Right renal cortex interstitium (tissue), 3 donors: ENCODE measurements at regions not wholly inside any gene's neighbourhood (a gene's known extent, or its start where the extent isn't known, plus 50 kb on each side); places are given as distances from the start of the nearest gene placed in this dataset.
"Not testable (repeated sequence)": the region's sequence is repeated elsewhere in the genome, so short reads cannot be mapped to it uniquely, and the experiment has no call there.

ENCODE experiments used
- DNase-seq, 3 donors: peaks; one replicate each; pipeline ENCODE4 v3.0.0-alpha.2; 2013; ENCODE audit warnings: low read depth in 3 of 3, low spot score in 2 of 3

DNA sequence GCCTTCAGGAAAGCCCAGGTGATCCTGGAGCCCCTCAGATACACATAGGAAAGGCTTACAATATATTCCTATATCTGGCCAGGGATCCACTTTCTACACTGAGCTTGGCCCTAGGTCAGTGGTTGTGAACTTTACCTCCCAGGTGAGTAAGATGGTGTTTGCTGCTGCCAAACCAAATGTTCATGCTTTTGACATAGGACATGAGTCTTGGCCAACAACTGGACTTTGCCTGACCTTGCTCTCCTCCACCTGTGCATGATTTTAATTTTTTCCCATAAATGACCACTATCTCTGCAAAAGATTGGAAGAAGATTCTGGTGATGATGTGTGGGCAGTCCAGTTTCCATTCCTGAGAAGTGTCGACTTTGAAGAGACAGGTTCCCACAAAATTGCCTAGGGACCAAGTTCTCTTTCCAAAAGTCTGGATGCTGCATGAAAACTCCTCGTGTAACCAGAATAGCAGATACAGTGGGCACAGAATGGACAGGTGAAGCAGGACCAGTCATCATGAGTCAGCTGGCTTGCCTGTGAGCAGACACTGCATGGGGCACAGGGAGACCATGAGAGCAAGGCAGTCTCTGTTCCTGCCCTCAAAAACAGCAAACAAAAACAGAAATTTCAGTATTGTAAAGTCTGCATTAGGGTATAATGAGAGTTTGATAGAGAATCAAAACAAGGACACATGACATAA is 226.4 kb upstream of the MON1B start:
- DNase-seq, result no peak

DNA sequence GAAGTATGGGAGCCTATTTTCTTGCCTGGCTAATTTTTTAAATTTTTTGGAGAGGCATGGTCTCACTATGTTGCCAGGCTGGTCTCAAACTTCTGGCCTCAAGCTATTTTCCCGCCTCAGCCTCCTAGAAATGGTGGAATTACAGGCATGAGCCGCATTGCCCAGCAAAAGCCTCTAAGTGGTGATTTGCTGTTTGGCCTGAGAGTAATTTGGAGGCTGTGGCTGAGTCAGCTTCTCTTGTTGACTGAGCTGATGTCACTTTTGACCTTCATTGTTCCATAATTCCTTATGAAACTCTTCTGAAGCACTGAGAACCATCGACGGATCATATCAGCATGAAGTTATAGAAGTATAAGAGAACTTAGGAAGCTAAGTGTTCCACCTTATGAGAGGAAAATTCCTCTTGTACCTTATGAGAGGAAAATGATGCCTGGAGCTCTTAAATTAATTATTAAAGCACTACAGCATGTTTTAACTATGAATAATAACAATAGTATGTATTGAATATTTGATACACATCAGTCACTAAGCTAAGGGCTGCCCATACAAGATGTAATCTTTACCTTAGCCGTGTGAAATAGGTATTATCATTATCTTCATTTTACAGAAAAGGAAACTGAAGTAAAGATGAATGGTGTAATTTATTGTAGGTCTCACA is 220.8 kb upstream of the MON1B start:
- DNase-seq, result no peak

DNA sequence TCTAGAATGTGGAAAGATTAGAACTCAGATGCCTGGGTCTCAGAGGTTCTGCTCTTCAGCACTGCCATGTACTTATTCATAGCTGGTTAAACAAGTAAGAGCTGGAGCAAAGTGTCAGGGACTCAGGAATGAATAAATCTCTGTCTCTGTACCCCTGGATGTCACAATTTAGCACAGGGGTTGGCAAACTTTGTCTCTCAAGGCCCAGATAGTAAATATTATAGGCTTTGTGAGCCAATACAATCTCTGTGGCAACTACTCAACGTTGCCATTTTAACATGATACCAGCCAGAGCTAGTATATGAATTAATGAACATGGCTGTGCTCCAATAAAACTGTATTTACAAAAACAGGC is 220.3 kb upstream of the MON1B start:
- no peak for DNase-seq

DNA sequence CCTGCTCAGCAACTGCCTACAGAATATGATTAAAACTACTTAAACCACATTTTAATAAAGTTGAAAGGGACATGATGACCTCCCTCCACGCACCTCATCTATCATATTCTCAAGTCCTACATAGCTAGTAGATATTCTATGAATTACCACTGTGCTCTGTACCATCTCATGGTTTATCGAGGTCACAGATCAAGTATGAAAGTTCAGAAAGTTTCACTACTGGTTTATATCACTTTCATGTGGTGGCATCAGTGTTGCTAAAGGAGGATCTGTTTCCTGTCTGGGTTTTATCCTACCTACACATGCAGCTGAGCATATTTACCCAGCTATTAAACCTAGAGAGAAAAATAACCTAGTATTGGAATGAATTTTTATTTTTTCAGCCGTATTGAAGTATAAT is 214.9 kb upstream of the MON1B start:
- DNase-seq, result no peak

DNA sequence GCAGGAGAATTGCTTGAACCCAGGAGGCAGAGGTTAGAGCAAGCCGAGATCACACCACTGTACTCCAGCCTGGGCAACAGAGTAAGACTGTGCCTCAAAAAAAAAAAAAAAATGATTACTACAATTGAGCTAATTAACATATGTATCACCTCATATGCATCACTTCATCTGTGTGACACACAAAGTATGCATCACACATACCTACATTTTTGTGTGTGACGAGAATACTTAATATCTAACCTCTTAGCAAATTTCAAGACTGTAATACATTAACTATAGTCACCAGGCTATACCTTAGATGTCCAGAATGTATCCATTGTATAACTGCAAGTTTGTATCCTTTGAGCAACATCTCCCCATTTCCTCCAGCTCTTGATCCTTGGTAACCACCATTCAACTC is 214.2 kb upstream of the MON1B start:
- DNase-seq, result no peak

DNA sequence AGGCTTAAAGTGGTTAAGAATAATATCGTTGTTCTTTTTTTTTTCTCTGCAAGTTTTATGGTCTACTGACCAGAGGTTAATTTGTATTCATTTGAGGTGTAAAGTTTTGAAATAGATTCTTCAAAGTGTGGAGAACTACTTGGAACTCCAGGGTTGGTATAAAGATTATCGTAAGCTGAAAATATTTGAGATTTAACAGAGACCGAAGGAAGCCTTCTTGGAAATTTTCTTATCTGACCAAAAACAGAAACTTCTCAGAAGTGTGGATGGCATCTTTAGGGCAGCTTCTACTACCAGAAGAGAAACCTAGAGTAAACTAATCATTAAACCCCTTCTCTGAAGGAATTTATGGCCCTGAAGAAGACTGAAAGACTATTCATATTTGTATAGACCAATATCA is 206.8 kb upstream of the MON1B start:
- no peak for DNase-seq

DNA sequence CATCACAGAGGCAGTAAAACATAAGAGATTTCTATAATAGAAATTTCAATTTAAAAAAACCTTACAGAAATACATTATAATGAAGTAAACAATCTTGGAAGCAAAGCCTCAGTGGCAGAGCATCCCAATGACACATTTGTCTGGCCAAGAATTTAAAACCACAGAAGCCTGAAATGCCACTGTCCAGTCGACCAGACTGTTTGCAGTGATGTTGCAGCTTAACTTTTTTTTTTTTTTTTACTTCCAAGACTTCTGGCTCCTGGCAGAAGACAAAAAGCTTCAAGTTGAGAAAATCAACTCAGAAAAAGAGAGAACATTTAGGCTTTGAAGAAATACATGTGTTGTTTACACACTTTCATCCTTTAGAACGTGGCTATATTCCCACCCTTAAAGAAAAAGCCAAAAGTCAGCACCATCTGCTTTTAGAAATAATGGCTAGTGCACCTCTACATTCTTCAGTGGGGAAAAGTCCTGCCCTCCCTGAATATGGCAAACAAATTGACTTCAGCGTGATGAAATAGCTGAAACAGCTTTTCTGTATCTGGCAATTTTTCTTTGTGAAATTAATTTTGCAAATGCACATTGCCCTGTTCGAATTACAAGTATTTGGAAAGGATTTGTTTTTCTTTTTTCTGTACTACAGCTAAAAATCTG is 205.5 kb upstream of the MON1B start:
- no peak for DNase-seq

DNA sequence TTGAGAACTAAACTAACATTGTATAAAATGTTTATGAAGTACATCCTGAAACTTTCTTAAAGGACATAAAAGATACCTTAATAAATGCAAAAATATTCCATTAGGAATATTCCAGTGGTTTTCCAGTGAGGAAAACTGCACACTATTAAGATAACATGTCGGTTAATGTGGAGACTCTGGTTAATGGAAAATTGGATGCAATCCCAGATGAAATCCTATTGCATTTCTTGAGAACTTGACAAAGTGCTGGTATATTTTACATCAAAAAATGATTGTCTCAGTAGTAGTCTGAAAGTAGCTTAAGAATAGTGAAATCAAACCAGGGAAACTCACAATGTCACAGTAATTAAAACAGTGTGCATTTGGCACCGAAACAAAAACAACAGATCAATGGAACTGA is 202.5 kb upstream of the MON1B start:
- no peak for DNase-seq

DNA sequence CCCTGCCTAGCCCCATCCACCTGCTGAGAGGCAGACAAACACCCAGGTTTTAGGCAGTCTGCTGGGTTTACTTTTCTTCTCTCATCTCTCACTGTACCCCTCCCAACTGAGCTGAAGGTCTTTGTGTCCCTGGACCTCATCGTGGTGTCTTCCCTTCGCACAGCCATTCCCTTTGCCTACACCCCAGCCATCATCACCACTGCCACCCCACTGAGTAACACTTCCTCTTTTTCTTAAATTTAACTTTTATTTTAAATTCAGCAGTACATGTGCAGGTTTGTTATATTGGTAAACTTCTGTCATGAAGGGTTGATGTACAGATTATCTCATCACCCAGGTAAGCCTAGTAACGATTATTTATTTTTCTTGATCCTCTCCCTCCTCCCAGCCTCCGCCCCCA is 188.3 kb upstream of the MON1B start:
- DNase-seq, result no peak

DNA sequence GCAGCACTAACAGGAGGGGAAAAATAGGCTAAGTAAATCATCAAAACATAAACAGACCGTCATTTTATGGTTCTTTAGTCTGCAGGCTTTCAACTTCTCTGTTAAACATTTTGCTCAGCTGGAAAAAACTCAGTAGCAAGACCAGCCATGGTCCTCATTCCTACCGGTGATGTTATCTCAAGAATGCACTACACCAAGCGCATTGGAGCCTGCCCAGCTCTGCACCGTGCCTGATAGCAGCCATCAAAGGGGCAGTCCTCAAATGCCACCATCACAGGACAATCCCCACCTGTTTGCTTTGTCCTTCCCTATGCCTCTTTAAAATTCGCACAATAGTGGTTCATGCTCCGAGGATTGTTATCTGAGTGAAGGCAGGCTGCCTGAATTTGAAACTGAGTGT is 181.5 kb upstream of the MON1B start:
- no peak for DNase-seq

DNA sequence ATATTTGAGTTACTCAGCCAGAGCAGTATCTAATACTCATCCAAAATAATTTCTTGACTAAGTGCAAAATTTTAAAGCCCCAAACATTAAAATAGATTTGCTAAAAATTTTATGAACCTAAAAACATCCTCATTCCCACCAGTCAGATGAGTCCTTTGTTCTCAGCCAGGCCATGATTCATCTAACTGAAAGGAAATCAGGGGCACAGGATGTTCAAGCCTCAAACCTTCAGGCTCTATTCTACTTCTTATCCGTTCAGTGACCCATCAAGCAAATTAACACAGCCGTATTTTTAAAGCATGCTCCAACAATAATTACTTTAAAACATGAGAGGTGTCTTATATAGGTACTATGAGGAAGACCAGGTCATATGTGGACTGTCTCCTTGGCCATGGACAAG is 176.5 kb upstream of the MON1B start:
- no peak for DNase-seq

DNA sequence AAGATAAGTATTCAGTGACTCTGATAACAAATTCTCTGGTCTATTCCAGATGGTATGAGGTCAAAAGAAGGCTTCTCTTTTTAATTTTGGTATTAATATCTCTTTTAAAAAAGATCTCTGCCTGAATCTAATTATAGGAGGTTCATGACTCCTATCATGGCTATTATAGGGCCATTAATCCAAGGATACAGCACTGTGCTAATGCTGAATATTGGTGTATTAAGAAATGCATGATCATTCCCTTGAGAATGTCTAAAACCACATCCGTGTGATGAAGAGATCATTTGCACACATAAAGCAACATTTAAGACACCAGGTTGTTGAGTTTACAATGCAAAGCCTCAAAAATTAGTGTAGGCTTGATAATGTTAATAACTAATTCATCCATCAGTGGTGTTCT is 160.4 kb upstream of the MON1B start:
- no peak for DNase-seq

DNA sequence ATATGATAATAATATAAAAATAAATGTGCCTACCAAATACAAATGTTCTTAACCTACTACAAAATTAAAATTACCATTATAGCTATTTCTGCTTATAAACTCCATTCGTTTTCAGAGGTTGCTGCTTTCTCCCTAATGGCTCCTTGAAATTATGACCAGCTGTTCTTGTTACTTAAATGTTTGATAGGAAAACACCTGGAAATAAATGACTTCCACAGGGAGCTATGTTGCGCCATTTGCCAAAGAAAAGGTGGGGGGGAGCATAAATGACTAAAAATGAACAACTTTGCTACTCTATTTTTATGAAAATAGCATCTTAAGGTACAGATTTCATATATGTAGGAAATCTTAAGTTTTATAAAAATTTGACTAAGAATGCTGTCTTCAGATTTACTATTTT is 157.5 kb upstream of the MON1B start:
- DNase-seq, result no peak

DNA sequence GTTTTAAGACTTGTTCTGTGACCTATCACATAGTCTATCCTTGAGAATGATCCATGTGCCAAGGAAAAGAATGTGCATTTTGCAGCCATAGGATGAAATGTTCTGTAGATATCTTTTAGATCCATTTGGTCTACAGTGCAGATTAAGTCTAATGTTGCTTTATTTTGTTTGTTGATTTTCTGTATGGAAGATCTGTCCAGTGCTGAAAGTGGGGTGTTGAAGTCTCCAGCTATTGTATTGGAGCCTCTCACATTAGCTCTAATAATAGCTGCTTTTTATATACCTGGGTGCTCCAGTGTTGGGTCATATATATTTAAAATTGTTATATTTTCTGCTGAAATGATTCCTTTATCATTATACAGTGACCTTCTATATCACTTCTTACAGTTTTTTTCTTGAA is 155.6 kb upstream of the MON1B start:
- no peak for DNase-seq

DNA sequence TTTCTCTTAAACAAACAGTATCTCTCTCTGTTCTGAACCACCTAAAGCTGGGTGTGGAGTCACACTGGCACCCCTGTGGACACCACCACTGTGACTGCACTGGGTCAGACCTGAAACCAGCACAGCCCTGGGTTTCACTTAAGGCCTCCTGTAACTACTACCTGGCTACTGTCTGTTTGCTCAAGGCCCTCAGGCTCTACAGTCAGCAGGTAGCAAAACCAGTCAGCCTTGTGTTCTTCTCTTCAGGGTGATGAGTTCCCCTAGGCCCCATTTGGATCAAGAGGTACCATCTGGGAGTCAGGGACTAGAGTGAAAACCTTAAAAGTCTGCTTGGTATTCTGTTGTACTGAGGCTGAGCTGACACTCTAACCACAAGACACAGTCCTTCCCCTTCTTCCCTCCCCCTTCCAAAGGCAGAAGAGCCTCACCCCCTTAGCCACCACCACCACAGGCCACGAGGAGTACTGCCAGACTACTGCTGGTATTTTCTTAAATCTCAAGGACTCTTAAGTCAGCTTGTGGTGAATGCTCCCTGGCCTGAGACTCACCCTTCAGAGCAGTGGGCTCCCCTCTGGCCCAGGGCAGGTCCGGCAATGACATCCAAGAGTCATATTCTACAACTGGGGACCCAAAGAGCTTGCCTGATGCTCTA is 153.2 kb upstream of the MON1B start:
- DNase-seq, result no peak

DNA sequence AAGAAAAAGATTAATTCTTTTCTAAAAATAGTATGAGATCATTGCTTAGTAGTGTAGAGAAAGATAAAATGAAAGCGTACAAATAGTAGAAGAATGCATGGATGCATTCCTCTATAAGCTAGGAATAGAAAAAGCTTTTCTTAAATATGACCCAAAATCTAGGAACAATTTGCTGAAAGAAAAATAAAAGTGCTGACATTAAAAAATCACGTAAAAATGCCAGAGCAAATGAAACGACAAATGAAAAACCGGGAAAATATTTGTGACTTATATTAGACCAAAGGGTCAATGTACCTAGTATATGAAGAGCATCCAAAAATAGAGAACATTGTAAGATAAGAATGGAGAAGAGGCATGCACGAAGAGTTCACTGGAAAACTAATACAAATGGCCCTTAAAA is 149.5 kb upstream of the MON1B start:
- DNase-seq, result no peak

DNA sequence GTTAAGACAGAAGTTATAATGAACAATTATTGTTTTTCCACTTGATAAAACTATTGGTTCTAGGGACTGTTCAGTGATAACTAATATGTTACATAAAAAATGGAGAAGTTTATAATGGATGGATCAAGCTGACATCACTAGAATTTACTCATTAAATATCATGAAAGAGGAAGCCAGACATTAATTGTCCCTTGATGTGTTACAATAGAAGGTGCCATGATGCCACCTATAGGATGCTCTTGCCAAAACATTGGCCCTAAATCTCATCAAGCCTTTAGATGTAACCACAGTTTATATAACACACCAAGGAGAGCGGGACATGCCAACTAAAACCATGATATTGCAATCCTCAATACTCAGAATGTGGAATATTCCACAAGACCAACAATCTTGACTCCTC is 147.9 kb upstream of the MON1B start:
- no peak for DNase-seq

DNA sequence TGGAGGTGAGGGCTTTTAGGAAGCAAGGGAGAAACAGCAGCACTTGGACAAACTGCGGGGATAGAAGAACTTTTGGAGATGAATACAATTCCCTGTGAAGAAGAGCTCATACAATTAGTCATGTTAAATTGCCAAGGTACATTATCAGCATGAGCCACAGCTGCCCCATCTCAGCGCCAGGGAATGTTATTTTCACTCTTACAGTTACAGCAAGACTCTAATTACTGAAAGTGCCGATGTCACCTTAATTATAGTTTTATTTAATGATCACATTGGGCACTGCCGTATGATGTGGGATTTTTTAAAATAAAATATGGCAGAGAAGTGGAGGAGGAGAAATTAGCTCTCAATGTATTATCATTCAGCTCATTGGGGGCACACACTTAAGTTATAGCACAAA is 144.8 kb upstream of the MON1B start:
- no peak for DNase-seq

DNA sequence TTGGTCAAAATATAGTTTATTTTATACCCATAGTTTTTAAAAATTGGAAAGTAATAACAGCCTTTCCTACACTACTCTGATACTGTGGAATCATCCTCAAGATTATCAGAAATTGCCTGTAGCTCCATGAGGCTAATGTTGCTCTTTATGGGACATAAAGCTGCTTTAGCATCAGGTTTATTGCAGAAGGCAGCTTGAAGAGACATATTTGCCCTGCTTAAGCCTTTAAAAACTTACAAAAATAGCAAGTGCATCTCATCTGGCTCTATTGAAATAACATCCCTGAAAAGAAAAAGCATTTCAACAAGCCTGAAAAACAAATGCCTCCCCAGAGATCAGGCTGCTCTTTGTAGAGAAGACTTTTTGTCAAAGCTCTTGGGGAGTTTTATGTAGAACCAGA is 142.9 kb upstream of the MON1B start:
- no peak for DNase-seq

DNA sequence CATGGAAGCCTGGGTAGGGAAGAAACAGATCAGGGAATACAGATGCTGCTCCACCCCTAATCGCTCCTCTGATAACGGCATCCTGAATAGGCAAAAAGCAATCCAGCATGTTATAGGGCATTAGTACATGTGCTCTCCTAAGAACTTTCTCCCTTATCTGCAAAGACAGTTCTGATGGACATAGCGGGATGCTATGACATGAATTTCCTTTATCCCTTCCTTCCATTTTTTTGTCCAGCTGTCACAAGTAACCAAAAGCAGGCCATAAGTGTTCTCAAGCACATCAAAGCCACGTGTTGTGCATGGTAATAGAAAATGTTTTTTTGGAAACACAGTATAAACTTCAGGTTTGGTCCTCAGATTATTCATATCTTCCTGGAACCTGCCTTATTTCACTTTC is 141.4 kb upstream of the MON1B start:
- no peak for DNase-seq

DNA sequence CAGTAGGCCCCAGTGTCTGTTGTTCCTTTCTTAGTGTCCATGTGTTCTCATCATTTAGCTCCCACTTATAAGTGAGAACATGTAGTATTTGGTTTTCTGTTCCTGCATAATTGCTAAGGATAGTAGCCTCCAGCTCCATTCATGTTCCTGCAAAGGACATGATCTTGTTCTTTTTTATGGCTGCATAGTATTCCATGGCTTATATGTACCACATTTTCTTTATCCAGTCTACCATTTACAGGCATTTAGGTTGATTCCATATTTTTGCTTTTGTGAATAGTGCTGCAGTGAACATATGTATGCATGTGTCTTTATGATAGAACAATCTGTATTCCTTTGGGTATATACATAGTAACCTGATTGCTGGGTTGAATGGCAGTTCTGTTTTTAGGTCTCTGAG is 134.4 kb upstream of the MON1B start:
- not testable (repeated sequence) for DNase-seq

DNA sequence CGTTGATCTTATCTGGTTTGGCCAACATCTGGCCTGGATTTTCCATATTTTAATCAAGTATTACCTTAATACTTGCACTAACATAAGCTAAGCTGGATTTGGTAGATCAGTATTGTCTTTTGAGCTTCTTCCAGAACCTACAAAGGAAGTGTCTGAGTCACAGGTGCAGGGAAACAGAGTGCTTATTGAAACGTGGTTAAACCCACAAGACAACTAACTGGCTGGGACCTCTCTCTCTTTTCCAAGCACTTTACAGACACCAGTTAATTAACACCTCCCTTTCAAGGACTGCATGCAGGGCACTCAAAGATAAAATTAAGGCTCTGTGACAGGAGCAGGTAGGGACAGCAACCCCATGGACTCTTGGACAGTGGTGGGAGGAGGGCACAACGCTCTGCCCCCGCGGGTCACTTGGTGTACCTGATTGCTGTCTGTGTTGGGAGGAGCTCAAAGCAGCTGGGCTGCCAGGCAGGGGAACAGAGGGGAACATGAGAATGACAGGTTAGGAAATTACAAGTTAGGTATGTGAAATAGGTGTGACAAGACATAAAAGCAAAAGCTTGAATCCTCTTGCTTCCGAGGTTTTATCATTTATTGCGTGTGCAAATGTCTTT is 133.7 kb upstream of the MON1B start:
- DNase-seq, result no peak
